ENCODE measurements at regions not wholly inside any gene's neighbourhood (a gene's known extent, or its start where the extent isn't known, plus 50 kb on each side); places are given as distances from the start of the nearest gene placed in this dataset.

- Histone ChIP-seq H3F3A (replicated peaks; ENCODE audit: insufficient read depth) (no peaks in the 10 kb centered on the region), H3K4me2 (no peak overlapping the region), H3K27ac (ENCODE audit: low read depth in 2 of 2, low read length in 1 of 2) (no peak overlapping the region), H2AFZ (ENCODE audit: low read depth) (no peak overlapping the region), H3K36me3 (replicated peaks in 1 of 2; ENCODE audit: control insufficient read depth in 1 of 2, insufficient read depth in 2 of 2, low read length in 1 of 2) (no peaks in the 10 kb centered on the region), H3K4me3 (ENCODE audit: low read depth in 2 of 2, low read length in 1 of 2) (no peak overlapping the region), H3K9ac (no peak overlapping the region), H3K79me2 (ENCODE audit: insufficient read depth) (no peaks in the 10 kb centered on the region), H3K9me2 (no peaks in the 10 kb centered on the region), H4K20me1 (ENCODE audit: insufficient read depth) (no peaks in the 10 kb centered on the region), H3K4me1 (ENCODE audit: control insufficient read depth in 1 of 2, insufficient read depth in 2 of 2, low read depth in 1 of 2, low read length in 1 of 2) (no peaks in the 10 kb centered on the region), H3K27me3 (ENCODE audit: insufficient read depth) (no peaks in the 10 kb centered on the region), H3K9me3 (no peaks in the 10 kb centered on the region)
- TF ChIP-seq, protein P1, sequence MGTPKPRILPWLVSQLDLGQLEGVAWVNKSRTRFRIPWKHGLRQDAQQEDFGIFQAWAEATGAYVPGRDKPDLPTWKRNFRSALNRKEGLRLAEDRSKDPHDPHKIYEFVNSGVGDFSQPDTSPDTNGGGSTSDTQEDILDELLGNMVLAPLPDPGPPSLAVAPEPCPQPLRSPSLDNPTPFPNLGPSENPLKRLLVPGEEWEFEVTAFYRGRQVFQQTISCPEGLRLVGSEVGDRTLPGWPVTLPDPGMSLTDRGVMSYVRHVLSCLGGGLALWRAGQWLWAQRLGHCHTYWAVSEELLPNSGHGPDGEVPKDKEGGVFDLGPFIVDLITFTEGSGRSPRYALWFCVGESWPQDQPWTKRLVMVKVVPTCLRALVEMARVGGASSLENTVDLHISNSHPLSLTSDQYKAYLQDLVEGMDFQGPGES (IDR thresholded peaks at IDR 0.05; ENCODE audit: low read depth, low read length) = no peak
- TF ChIP-seq ELF1 (IDR thresholded peaks at IDR 0.05) (no peak), RXRA (IDR thresholded peaks at IDR 0.05; ENCODE audit: borderline replicate concordance, low read depth) (no peak), YY1 (IDR thresholded peaks at IDR 0.05; ENCODE audit: low read depth) (no peak), TCF12 (IDR thresholded peaks at IDR 0.05) (no peak), EZH2phosphoT487 (IDR thresholded peaks at IDR 0.05; ENCODE audit: borderline replicate concordance, low read depth) (no peak), POLR2AphosphoS5 (IDR thresholded peaks at IDR 0.05; ENCODE audit: low read depth, low read length) (no peak), FOXJ3 (CRISPR knock-in tag; IDR thresholded peaks at IDR 0.05) (no peak), TAF1 (IDR thresholded peaks at IDR 0.05; ENCODE audit: borderline replicate concordance, low read depth, low read length) (no peak), NRF1 (IDR thresholded peaks at IDR 0.05; ENCODE audit: low read depth, low read length) (no peak), MEF2A (IDR thresholded peaks at IDR 0.05; ENCODE audit: borderline replicate concordance, low read depth) (no peak)
- TF ChIP-seq, protein P2, sequence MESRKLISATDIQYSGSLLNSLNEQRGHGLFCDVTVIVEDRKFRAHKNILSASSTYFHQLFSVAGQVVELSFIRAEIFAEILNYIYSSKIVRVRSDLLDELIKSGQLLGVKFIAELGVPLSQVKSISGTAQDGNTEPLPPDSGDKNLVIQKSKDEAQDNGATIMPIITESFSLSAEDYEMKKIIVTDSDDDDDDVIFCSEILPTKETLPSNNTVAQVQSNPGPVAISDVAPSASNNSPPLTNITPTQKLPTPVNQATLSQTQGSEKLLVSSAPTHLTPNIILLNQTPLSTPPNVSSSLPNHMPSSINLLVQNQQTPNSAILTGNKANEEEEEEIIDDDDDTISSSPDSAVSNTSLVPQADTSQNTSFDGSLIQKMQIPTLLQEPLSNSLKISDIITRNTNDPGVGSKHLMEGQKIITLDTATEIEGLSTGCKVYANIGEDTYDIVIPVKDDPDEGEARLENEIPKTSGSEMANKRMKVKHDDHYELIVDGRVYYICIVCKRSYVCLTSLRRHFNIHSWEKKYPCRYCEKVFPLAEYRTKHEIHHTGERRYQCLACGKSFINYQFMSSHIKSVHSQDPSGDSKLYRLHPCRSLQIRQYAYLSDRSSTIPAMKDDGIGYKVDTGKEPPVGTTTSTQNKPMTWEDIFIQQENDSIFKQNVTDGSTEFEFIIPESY (IDR thresholded peaks at IDR 0.05; ENCODE audit: borderline replicate concordance, low read depth) = no peak
- DNase-seq = no peak
- POLR2A ChIA-PET = no interaction called here
- CTCF ChIA-PET = no interaction called here
Observed at GRCh38 chr3:88987776-88988175, 119.6 kb upstream of the EPHA3 start.

- H3K27ac ChIP-seq (ENCODE audit: low read depth in 2 of 2, low read length in 1 of 2) = no peak overlapping the region
- H3K9ac ChIP-seq = no peak overlapping the region
- no peaks in the 10 kb centered on the region for H4K20me1 ChIP-seq (ENCODE audit: insufficient read depth)
- ChIA-PET POLR2A (no interaction called here), CTCF (no interaction called here)
- H3K4me2 ChIP-seq = no peak overlapping the region
- no peak overlapping the region for H3K4me3 ChIP-seq (ENCODE audit: low read depth in 2 of 2, low read length in 1 of 2)
- H3K4me1 ChIP-seq (ENCODE audit: control insufficient read depth in 1 of 2, insufficient read depth in 2 of 2, low read depth in 1 of 2, low read length in 1 of 2) = no peaks in the 10 kb centered on the region
- no peaks in the 10 kb centered on the region for H3K9me2 ChIP-seq
- no peaks in the 10 kb centered on the region for H3F3A ChIP-seq (replicated peaks; ENCODE audit: insufficient read depth)
- H3K27me3 ChIP-seq (ENCODE audit: insufficient read depth) = no peaks in the 10 kb centered on the region
- no peak overlapping the region for H2AFZ ChIP-seq (ENCODE audit: low read depth)
- H3K79me2 ChIP-seq (ENCODE audit: insufficient read depth) = no peaks in the 10 kb centered on the region
- WGBS (ENCODE audit: low lambda C conversion rate) = 0% methylated on average over 3 of the region's 3 CpGs
- H3K36me3 ChIP-seq (replicated peaks in 1 of 2; ENCODE audit: control insufficient read depth in 1 of 2, insufficient read depth in 2 of 2, low read length in 1 of 2) = no peaks in the 10 kb centered on the region
- TF ChIP-seq RXRA (IDR thresholded peaks at IDR 0.05; ENCODE audit: borderline replicate concordance, low read depth) = no peak
- TF ChIP-seq MEF2A (IDR thresholded peaks at IDR 0.05; ENCODE audit: borderline replicate concordance, low read depth) = no peak
- TF ChIP-seq FOXJ3 (CRISPR knock-in tag; IDR thresholded peaks at IDR 0.05) = no peak
- no peak for TF ChIP-seq GABPA (IDR thresholded peaks at IDR 0.05; ENCODE audit: low read depth)
- TF ChIP-seq TAF1 (IDR thresholded peaks at IDR 0.05; ENCODE audit: borderline replicate concordance, low read depth, low read length) = no peak
- TF ChIP-seq, protein P3, sequence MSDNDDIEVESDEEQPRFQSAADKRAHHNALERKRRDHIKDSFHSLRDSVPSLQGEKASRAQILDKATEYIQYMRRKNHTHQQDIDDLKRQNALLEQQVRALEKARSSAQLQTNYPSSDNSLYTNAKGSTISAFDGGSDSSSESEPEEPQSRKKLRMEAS (IDR thresholded peaks at IDR 0.05; ENCODE audit: low read depth) = no peak
- no peak for TF ChIP-seq TCF12 (IDR thresholded peaks at IDR 0.05)
- TF ChIP-seq FOXM1 (IDR thresholded peaks at IDR 0.05; ENCODE audit: low read depth) = no peak
- no peak for TF ChIP-seq POLR2AphosphoS5 (IDR thresholded peaks at IDR 0.05; ENCODE audit: low read depth, low read length)
- TF ChIP-seq, protein P1 (IDR thresholded peaks at IDR 0.05; ENCODE audit: low read depth, low read length) = no peak
- no peak for TF ChIP-seq GATA2 (CRISPR knock-in tag; IDR thresholded peaks at IDR 0.05)
- no peak for TF ChIP-seq EP300 (IDR thresholded peaks at IDR 0.05; ENCODE audit: borderline replicate concordance in 1 of 2, low read depth in 1 of 2, low read length in 1 of 2)
- no peak for TF ChIP-seq REST (IDR thresholded peaks at IDR 0.05; ENCODE audit: low read depth, low read length)
- no peak for DNase-seq
- H3K9me3 ChIP-seq = no peaks in the 10 kb centered on the region
Observed at GRCh38 chr3:88988906-88989305, 118.5 kb upstream of the EPHA3 start.
